NCI-H187 (cell line): ENCODE measurements at regions not wholly inside any gene's neighbourhood (a gene's known extent, or its start where the extent isn't known, plus 50 kb on each side); places are given as distances from the start of the nearest gene placed in this dataset.

Experiments
- DNase-seq, 2 experiments: peaks; one replicate each; lab custom pipeline; 2025; lab: John Stamatoyannopoulos, UW

DNA sequence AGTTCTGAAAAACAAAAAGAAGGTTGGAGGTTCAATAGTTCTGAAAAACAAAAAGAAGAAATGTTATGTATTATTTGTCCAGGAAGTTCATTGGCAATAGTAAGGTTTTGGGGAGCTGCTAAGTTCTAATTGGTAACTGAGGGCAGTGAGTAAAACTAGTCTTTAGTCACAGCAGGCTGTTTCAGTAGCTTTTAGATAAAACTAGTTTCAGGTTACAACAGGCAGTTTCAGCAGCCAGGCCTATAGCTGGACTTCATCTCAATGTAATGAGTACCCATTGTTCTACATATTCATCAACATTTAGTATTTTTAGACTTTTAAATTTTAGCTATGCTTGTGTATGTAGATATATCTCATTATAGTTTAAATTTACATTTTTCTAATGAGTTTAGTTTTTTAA lies 639.3 kb downstream of the TOX3 start:
- DNase-seq = no peak

DNA sequence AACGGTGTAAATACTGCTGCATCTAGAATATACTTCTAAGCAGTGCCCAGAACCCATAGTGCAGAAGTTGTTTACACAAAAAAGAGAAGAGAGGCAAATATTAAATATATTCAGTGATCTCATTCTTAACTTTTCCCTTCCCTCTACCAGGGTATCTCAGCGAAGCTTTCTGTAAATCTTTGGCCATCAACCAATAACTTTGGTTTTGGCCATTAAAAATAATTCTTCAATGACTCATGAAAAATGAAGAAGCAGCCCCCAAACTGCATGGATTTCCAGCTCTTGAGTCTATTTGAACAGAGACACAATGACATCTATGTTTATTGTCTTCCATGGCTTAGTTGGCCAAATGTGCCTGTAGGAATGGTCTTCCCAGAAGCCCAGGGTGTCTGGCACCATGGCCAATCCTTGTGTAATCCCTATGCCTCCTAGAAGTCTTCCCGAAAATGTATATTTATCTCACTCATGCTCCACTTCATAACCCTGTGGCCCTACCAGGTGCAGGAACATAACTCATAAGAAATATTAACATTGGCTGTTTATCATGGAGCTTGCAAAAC lies 646.6 kb downstream of the TOX3 start:
- no peak for DNase-seq

DNA sequence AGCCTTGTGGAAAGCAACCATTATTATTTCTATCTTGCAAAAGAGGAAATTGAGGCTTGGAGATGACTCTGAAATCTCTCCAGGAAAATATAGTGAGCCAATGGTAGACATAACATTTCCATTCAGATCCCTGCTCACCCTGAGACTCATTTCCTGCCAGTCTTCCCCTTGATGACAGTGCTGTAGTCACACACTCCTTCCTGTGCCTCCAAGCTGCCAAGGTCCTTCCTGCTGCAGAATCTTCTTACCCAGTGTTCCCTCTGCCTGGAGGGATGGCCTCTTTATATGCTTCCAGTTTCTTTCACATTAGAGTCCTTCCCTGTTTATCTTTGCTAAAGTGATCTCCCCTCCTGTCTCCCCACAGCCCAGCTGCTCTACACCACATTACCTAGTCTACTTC lies 648.1 kb downstream of the TOX3 start:
- no peak for DNase-seq

DNA sequence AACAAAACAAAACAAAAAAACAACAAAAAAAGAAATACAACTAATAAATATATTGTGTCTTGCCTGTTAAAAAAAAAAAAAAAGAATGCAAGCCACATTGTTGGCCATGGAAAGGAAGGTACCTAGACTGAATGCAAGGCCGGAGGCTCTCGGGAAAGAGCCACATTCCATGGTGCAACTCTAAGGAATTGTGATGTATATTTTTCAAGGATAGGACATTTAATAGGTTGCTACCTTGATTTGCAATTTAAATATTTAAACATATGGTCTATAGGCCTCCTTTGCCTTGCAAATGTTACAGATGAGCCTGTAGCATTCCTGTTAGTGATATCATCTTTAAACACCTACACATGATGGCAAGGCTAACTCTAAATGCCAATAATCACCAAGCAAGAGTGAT lies 650.9 kb downstream of the TOX3 start:
- DNase-seq = no peak

DNA sequence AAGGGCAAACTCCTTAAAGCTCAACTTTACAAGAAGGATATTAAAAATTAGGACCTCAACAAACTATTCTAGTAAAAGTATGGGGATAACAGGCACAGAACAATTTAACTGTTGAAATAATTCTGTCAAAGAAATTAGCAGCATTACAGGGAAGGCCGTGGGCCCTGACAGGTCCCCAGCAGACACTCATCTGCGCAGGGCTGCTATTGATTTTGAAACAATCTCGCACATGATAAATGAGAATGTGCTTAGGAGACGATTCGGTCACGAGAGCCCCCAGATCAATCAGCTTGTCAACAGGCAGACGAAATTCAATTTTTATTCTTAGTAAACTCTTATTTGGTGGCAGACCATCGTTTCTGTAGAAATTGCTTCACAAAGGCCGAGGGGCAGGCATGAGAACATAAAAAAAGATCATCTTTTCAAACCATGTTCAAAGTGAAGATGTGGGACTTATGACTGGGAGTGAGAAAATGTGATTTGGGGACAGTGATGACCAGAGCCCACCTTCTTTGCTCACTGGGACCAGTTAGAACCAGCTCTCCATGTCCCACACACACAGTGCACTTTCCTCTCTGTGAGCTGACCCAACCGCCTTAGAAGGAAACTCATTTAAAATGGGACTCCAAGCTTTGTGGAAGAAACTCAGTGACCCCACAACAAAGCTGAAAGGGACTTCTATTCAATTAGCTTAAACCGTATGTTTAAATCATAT lies 654.5 kb downstream of the TOX3 start:
- no peak for DNase-seq

DNA sequence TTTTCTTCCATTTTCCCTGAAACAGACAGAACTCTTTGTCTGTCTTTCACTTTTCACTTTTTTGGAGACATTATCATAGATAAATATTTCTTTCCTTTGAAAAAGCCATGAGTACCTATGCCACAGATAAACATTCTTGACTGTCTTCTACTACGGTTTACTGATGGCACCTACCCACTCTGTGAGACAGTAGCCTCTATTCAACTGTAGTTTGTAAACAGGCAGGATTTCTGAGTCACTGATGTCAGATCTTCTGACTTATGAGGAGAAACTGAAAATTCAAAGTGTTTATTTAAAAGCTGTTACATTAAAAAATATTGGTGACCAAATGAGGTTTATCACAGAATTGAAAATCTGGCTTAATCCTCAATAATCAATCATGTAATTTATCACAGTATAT lies 658.4 kb downstream of the TOX3 start:
- no peak for DNase-seq

DNA sequence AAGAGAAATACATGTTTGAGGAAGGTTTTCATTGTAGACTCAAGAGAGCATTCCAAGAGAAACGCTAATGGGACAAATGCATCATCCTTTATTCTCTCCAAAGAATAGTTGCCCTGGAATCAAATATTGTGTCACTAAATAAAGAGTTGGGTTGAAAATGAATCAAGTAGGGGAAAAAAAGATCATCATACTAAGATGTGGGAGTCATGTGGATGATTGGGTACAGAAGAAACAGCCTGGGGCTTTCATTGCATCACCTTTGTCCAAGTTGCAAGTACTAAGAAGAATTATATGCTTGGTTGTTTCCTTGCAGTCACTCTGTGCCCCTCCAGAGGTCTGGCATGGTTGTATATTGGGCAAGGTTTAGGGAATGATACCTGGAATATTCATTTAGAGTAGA lies 658.9 kb downstream of the TOX3 start:
- no peak for DNase-seq

DNA sequence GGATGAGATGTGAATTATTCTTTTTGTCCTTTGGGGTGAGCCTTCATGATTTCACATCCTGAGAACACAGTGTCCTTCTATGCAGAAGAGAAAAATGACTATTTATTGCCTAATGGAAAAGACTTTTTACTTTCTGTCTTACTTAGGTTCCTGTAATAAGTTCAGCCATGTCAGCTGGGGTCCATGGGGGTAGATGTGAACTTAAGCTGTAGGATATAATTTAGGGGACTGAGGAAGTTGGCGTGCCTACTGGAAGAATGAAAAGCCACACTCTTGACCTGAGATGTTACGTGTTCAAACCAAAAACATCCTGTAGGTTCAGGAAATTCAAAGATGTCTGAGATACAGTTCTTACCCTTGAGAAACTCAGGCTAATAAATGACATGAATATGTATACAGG lies 660.5 kb downstream of the TOX3 start:
- no peak for DNase-seq

DNA sequence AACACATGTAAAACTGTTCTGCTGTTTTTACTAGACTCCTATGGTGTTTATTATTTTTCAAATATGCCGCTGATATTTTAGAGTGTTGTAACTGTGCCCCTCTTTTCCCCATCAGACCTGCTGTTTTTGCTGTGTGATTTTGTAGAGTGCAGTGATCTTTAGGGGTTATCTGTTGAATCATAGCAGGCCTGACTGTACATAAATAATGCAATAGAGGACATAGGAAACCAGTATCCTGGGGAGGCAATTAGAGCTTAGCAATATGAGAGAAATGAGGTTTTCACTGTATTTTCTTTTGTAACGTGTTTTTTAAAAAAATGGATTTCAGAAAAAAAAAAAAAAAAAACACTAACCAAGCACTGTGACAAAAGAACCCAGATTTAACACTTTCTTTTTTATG lies 662.2 kb downstream of the TOX3 start:
- no peak for DNase-seq

DNA sequence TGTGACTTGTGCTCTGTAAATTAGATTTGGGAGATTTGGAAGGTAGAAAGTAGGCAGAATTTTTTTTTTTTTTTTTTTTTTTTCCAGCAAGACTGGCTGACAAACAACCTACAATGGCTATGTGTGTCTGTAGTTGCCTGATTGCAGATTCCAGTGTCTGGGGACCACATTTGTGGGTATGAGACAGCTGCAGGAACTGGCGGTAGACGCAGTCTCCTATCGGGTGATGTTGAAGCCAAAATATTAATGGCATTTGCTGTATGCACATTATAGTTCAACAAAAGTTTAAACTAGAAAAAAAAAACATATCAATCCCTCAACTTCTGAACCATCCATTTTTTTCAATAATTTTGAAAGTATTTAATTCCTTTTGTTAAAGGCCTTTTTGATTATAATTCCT lies 665.2 kb downstream of the TOX3 start:
- DNase-seq = no peak

DNA sequence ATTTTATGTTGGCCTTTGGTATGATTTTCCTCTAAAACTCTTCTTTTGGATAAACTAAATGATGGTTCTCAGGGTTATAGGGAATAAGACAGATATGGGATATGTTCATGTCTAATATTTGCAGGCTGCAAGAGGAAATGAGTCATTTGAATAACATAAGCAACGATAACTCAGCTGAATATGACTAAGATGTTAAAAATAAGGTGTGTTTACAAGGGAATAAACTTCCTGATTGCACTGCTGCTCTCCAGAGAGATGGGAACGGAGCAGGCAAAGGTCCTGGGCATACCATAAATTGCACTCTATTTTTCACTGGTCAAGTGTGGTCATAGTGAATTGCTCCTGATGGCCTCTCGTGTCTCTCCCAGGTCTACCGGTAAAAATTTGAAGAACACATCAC lies 666.2 kb downstream of the TOX3 start:
- DNase-seq = no peak

DNA sequence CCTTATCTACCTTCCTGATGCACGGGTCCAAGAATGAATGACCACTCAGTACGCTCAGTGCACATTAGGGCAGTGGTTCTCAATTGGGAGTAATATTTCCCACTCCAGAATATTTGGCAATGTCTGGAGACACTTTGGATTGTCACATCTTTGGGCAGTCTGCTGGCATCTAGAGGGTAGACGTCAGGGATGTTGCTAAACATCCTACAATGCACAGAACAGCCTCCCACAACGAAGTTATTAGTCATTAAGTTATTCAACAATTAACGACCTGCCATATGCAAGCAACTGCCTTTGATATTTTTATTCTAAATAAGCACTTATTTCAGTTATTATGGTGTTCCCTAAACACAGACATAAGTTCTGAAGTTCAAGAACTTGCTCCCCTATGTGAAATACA lies 669.3 kb downstream of the TOX3 start:
- DNase-seq = no peak

DNA sequence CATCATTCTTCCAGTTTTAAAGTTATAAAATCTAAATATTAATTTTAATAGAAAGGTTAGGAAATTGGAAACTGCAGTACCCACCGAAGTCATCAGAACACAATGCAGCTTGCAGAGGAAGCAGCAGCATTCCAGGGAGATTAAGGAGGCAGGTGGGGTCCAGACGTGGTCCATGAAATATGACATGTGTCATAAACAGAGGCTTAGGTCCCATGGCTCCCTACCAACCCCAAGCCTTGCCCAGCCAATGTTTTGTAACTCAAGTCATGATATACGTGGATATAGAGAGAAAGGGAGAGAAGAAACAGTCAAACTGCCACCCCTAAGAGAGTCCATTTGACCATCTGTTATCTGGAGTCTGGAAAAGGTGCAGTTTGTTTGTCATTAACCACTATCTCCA lies 670.0 kb downstream of the TOX3 start:
- no peak for DNase-seq

DNA sequence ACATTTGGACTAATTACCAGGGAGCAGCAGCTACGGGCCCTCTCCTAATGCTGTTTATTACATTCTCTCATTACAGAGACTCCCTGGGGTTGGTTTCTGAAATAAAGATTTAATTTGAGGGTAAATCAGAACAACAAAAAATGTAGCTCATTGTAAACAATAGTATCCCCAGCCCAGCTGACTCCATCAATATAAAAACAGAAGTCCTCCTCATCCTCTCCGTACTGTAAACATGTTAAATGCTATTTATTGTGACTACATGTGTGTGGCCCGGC lies 670.4 kb downstream of the TOX3 start:
- no peak for DNase-seq

DNA sequence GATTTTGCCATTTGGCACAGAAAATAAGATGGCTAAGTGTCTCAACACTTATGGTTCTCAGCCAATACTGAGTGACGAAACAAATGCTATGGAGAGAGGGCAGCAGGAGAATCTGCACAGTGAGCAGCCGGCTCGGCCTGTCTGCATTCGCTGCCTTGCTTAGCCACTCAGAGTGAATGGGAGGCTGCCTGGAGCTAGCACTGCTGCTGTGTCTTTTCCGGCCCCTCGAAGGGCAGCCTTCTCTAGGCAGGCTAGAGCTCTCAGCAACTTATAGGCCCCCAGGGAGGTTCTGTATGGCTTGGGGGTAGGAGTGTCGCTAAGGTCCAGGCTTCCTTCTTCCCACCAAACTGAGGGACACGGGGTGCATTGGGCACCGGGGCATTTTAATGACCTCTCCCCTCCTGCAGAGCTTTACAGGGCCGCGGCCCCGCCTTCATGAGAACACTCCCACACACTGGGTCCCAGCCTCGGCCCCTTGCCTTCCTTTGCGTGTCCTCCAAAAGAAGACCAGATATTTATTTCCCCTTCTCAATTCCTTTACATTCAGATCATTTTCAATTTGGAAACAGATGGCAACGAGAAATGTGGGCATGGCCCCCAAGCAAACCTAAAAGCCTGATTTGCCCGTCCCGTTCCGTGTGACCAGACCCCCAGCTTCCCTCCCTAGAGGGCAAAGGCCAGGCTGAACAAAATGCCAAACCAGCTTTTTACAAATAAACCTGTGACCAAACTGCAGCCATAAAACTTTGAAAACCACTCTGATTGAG lies 670.9 kb downstream of the TOX3 start:
- DNase-seq = no peak

DNA sequence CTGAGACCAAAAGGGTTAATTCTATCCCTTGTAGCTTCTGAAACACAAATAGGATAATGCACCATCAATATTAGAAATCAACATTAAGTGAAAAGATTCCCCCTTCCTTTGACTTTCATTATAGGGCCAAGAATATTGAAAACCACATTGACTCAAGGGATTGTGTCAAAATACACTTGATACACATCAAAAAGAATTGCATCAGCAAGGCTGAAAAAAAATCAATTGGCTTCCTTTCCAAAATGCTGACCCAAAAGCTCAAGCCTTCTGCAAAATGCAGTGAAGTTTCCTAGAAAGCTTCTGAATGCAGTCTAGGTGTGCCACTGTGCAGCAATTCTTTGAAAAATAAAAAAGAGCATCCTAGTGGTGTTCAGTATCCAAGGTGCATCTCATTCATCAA lies 674.4 kb downstream of the TOX3 start:
- no peak for DNase-seq

DNA sequence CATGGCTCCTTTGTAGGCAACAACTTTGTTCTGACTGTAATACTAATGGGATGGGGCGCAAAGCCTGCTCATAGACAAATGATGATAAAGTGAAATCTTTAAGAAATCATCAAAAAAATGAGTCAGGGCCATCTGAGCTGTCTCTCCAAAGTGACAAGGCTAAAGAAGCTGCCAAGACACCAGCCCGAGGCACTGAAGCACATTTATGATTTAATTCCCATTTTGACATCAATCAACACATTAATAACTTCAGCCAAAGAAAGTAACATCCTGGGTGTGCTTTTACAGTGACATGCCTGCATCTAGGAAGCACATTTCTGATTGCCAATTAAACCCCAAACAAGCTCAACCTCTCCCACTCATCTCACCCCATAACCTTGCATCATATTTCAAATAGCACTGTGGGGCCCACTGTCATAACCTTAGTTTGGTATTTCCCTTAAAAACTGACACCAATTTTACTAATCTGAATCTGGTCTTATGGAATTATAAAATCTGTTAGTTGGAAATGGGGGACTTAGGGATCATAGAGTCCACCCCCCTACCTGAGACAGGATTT lies 676.6 kb downstream of the TOX3 start:
- DNase-seq = no peak

DNA sequence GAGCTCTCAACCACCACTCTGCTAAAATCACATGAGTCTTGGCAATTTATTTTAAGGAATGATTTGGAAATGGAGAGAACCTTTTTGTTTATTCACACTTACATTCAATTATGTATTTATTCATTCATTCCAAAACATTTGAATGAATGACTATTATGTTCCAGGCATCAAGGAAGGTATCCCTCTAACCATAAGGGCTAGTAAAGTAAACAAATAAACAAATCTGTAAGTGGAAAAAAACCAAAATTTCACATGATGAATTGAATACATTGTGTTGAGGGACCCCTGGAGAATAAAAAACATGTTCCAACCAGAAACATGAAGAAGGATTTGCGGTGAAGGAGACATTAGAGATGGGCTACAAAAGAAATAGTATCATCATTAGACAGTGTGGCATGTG lies 677.8 kb downstream of the TOX3 start:
- DNase-seq = no peak

DNA sequence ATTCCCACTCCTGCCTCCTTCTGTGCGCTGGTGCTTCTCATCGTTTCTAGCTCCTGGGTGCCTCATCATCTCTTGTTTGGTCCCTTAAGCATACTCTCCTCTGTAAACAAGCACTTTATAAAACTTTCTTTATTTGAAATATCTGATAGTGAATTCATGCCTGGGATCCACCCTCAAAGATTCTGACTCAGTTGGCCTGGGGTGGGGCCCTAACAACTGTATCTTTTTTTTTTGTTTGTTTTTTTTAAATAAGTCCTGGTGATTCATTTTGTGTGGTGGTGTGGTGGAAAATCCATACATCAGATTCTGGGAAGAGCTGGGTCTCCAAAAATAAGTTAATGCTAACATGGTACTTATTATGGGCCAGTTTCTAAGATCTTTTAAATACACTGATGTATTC lies 678.3 kb downstream of the TOX3 start:
- DNase-seq = no peak

DNA sequence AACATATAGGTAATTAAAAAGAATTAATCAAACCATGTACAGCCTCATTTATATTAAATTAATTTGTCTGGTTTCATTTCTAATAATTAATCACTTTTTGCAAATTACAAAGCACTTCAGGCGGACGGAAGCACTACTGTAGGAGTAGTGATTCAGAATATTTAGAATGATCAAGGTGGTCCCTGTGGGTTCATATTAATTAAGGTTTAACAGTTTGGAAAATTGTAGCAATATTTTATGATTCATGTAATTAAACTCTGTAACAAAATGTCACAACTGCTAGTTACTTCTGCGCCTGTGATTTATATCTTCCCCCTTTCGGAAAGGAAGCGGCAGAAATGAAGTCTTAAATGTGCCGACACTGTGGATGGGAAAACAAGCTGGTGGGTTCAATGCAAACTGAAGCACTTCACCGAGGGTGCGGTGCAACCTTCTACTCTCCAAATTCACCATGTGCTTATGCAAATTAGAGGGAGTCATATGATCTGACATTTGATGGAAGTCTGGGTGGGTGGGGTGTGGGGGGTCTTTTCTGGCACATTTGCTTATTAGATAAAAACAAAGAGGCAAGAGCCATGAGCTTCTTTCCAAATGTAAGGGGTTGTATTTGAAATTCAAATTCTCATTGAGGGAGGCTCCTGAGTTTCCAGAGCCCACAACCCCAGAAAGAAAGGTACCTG lies 679.4 kb downstream of the TOX3 start:
- DNase-seq = no peak

DNA sequence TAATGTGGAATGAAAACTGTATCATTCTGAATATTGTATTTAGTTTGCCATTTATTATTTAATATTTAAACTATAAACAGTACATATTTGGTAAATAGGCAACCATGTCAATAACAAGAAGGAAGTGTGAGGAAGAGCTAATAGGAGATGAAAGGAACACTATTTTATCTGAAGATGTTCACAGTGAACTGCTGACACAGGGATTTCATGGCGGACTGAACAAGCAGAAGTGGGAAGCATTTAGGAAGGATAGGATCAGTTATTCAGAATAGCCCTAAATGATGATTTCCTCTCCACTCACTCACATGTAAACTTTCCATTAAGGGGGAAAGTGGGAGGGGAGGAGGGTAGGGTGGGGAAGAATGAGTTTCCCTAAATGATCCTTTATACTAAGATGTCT lies 682.4 kb downstream of the TOX3 start:
- no peak for DNase-seq

DNA sequence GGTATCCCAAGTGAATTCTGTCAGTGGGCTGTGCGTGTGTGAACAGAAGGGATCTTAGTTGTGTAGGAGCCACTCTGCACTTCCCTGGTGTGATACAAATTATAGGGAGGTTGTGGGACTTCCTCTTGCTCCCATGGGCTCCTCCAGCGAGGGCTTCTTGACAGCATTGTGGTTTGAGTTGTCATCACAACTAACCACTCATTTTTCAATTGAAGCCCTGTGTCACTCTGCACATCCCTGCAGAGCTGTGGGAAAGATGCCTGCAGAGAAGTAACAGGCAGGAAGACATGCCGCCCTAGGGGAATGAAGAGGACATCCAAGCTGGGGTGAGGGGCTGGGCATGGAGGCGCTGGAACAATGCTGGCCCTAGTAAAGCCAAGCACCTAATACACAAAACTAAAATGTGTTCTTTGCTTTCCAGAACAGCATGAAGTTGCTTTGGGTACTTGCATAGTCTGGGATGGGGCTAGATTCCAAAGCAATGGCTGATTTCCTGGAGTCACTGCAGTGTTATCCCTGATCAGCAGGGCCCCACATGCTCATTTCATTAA lies 692.5 kb downstream of the TOX3 start:
- no peak for DNase-seq

DNA sequence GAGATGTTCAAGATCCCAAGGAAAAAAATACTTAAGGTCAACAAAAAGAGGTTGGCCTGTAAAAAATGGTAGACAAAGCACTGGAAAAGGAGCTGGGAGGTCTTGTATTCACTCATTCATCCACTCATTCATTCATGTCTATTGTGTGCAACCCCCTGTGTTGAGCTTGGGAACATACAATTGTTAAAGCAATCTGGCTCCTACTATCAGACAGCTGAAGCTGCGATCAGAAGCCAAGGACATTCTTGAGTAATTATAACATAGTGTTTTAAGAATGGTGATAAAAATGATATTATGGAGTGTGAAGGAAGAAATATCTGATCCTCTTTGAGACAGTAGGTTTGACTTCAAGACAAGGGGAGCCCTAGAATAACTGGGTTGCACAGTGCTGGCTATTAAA lies 693.4 kb downstream of the TOX3 start:
- no peak for DNase-seq
